OCI-LY1 (cell line): ENCODE measurements at regions not wholly inside any gene's neighbourhood (a gene's known extent, or its start where the extent isn't known, plus 50 kb on each side); places are given as distances from the start of the nearest gene placed in this dataset.

ENCODE experiments used
- H2AFZ ChIP-seq: fragments of 200-600 bp; sonication (generic), shearing (Covaris generic); 2 replicates; pipeline ENCODE4 v1.6.0; 2014; ENCODE audit warnings: antibody characterized with exemption, mild to moderate bottlenecking, low read length
- H3F3A ChIP-seq: fragments of 200-600 bp; sonication (generic), shearing (Covaris generic); 2 replicates; pipeline ENCODE4 v1.6.0; 2014; ENCODE audit warnings: mild to moderate bottlenecking, antibody characterized with exemption, low read length, moderate library complexity; ENCODE audit not compliant: insufficient read depth
- H3K27ac ChIP-seq: fragments of 200-600 bp; sonication (generic); 2 replicates; pipeline ENCODE4 v1.5.1; 2014; ENCODE audit warnings: low read length, mixed run types, mild to moderate bottlenecking, low read depth; ENCODE audit not compliant: poor library complexity, severe bottlenecking
- H3K27me3 ChIP-seq: fragments of 200-600 bp; sonication (generic); 2 replicates; pipeline ENCODE4 v1.6.0; 2014; ENCODE audit warnings: antibody characterized with exemption, mild to moderate bottlenecking, low read length, moderate library complexity; ENCODE audit not compliant: insufficient read depth
- H3K36me3 ChIP-seq: fragments of 200-600 bp; sonication (generic); 2 replicates; pipeline ENCODE4 v1.6.1; 2014; ENCODE audit warnings: mild to moderate bottlenecking, antibody characterized with exemption, low read length, moderate library complexity, mixed read lengths; ENCODE audit not compliant: insufficient read depth
- H3K4me1 ChIP-seq: fragments of 200-600 bp; sonication (generic); 2 replicates; pipeline ENCODE4 v1.5.1; 2014; ENCODE audit warnings: mild to moderate bottlenecking, low read length, moderate library complexity; ENCODE audit not compliant: insufficient read depth, severe bottlenecking
- H3K4me2 ChIP-seq: fragments of 200-600 bp; sonication (generic), shearing (Covaris generic); 2 replicates; pipeline ENCODE4 v1.6.1; 2014; ENCODE audit warnings: low read length
- H3K4me3 ChIP-seq: fragments of 200-600 bp; sonication (generic); 2 replicates; pipeline ENCODE4 v1.5.1; 2014; ENCODE audit warnings: low read length, low read depth, mild to moderate bottlenecking, mixed read lengths; ENCODE audit not compliant: poor library complexity, severe bottlenecking
- H3K79me2 ChIP-seq: fragments of 200-600 bp; shearing (Covaris generic); 2 replicates; pipeline ENCODE4 v1.6.1; 2016; ENCODE audit warnings: mixed run types, low read length, mixed read lengths; ENCODE audit not compliant: insufficient read depth
- H3K9ac ChIP-seq: fragments of 200-600 bp; sonication (generic), shearing (Covaris generic); 2 replicates; pipeline ENCODE4 v1.6.1; 2014; ENCODE audit warnings: mild to moderate bottlenecking, low read length, mixed read lengths
- H3K9me2 ChIP-seq: fragments of 200-600 bp; sonication (generic), shearing (Covaris generic); 2 replicates; pipeline ENCODE4 v1.6.1; 2014; ENCODE audit warnings: low read depth, mild to moderate bottlenecking, low read length, mixed read lengths
- H3K9me3 ChIP-seq: fragments of 200-600 bp; shearing (Covaris generic); 2 replicates; pipeline ENCODE4 v1.6.1; 2014; ENCODE audit warnings: low read length, mixed read lengths
- H4K20me1 ChIP-seq: fragments of 200-600 bp; sonication (generic), shearing (Covaris generic); 2 replicates; pipeline ENCODE4 v1.6.0; 2016; ENCODE audit warnings: mild to moderate bottlenecking, low read length; ENCODE audit not compliant: insufficient read depth
- CTCF ChIP-seq: fragments of 200-600 bp; sonication (generic), shearing (Covaris generic); IDR thresholded peaks from 2 replicates; pipeline ENCODE4 v1.5.1; 2017; ENCODE audit warnings: mild to moderate bottlenecking, antibody characterized with exemption, low read length, moderate library complexity, mixed read lengths
- EZH2 ChIP-seq: fragments of 200-600 bp; sonication (generic), shearing (Covaris generic); IDR thresholded peaks from 2 replicates; pipeline ENCODE4 v1.8.0; 2017; ENCODE audit warnings: borderline replicate concordance, mixed run types, mild to moderate bottlenecking, antibody characterized with exemption, low read length, moderate library complexity, mixed read lengths

DNA sequence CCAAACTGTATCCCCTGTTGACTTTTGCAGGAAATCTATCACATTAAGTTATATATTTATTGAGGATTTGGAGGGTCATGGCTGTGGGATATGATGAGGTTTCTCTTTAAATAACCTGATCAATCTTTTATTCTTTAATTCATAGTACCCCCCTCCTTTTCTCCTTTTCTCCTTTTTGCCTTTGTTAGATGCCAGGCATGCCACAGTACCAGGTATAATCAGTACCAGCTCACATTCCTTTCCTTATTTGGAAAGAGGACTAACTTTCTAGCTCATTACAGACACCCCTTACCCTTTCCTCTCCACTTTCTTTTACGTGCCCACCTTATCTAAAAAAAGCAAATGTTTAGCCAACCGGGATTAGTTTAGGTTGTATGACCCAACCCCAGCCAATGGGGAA is 326.4 kb upstream of the NAALADL2 start:
- Histone ChIP-seq H3K27me3 (no peaks in the 10 kb centered on the region), H3K36me3 (no peaks in the 10 kb centered on the region), H3F3A (no peaks in the 10 kb centered on the region), H3K4me2 (no peak overlapping the region), H3K4me1 (no peaks in the 10 kb centered on the region), H3K79me2 (no peaks in the 10 kb centered on the region), H3K9me2 (no peaks in the 10 kb centered on the region), H3K4me3 (no peak overlapping the region), H3K9me3 (no peaks in the 10 kb centered on the region; the same call in 1 of the 2 replicates), H4K20me1 (no peaks in the 10 kb centered on the region), H3K9ac (no peak overlapping the region), H3K27ac (no peak overlapping the region), H2AFZ (no peak overlapping the region)
- TF ChIP-seq EZH2 (no peak), CTCF (no peak)

DNA sequence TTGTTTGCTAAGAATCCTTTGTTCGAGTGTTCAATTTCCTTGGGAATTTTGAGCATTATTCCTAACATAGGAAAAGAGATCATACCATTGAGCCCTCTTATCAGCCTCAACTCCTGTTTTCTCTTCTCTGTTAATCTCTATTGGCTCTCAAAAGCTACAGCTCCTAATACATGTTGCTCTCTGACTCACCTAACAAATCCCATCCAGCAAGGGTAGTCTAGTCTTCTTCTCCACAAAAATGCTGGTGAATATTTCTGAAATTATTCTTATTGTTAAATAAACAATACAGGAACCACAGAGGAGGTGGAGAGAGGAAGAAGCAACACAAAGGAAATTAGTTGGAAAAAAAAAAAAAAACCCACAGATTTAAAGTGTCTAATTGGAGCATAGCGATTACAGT is 325.8 kb upstream of the NAALADL2 start:
- no peak overlapping the region for H3K4me3 ChIP-seq
- no peak overlapping the region for H3K9ac ChIP-seq
- no peaks in the 10 kb centered on the region for H3K27me3 ChIP-seq
- H3K36me3 ChIP-seq: no peaks in the 10 kb centered on the region
- no peak overlapping the region for H3K4me2 ChIP-seq
- TF ChIP-seq CTCF (no peak), EZH2 (no peak)
- H3K9me3 ChIP-seq: no peaks in the 10 kb centered on the region; the same call in 1 of the 2 replicates
- H3F3A ChIP-seq: no peaks in the 10 kb centered on the region
- no peaks in the 10 kb centered on the region for H3K4me1 ChIP-seq
- no peaks in the 10 kb centered on the region for H4K20me1 ChIP-seq
- no peak overlapping the region for H2AFZ ChIP-seq
- H3K79me2 ChIP-seq: no peaks in the 10 kb centered on the region
- no peaks in the 10 kb centered on the region for H3K9me2 ChIP-seq
- H3K27ac ChIP-seq: no peak overlapping the region

GRCh38 chr3:174536319-174536718 is 322.8 kb upstream of the NAALADL2 start:
- Histone ChIP-seq H2AFZ (no peak overlapping the region), H3K9me2 (no peaks in the 10 kb centered on the region), H3K4me3 (no peak overlapping the region), H3K36me3 (no peaks in the 10 kb centered on the region), H3K27ac (no peak overlapping the region), H3K9me3 (no peaks in the 10 kb centered on the region; the same call in 1 of the 2 replicates), H3K79me2 (no peaks in the 10 kb centered on the region), H3K27me3 (no peaks in the 10 kb centered on the region), H3K4me1 (no peaks in the 10 kb centered on the region), H4K20me1 (no peaks in the 10 kb centered on the region), H3K9ac (no peak overlapping the region), H3K4me2 (no peak overlapping the region), H3F3A (no peaks in the 10 kb centered on the region)
- TF ChIP-seq EZH2: no peak

- H3K4me3 ChIP-seq: no peak overlapping the region
- no peaks in the 10 kb centered on the region; the same call in 1 of the 2 replicates for H3K9me3 ChIP-seq
- no peak overlapping the region for H3K27ac ChIP-seq
- no peak overlapping the region for H2AFZ ChIP-seq
- no peaks in the 10 kb centered on the region for H4K20me1 ChIP-seq
- H3K9me2 ChIP-seq: no peaks in the 10 kb centered on the region
- H3K79me2 ChIP-seq: no peaks in the 10 kb centered on the region
- no peak overlapping the region for H3K4me2 ChIP-seq
- no peaks in the 10 kb centered on the region for H3K27me3 ChIP-seq
- no peaks in the 10 kb centered on the region for H3K36me3 ChIP-seq
- H3K9ac ChIP-seq: no peak overlapping the region
- TF ChIP-seq CTCF (no peak), EZH2 (no peak)
- H3K4me1 ChIP-seq: no peaks in the 10 kb centered on the region
- H3F3A ChIP-seq: no peaks in the 10 kb centered on the region
Measured at GRCh38 chr3:174538151-174538550, 321.0 kb upstream of the NAALADL2 start.
